B cell (primary cell): ENCODE measurements at regions not wholly inside any gene's neighbourhood (a gene's known extent, or its start where the extent isn't known, plus 50 kb on each side); places are given as distances from the start of the nearest gene placed in this dataset.

Source experiments
- ATAC-seq: fragments of 200-7000 bp; cut with Tn5 transposase; one replicate; pipeline ENCODE4 v1.10.0; 2021; ENCODE audit warnings: low read depth, mild to moderate bottlenecking, moderate number of reproducible peaks, moderate library complexity
- CTCF ChIA-PET: fragments of 350-600 bp; sonication (Branson Sonifier 250); formaldehyde crosslinking; loops from one replicate; lab custom pipeline; 2021; ENCODE audit warnings: antibody characterized with exemption, inconsistent platforms; lab: Charles Lee
- POLR2A ChIA-PET: fragments of 350-600 bp; sonication (Branson Sonifier 250); formaldehyde crosslinking; loops from one replicate; lab custom pipeline; 2021; ENCODE audit warnings: antibody characterized with exemption; lab: Charles Lee
- DNase-seq: peaks from one replicate; pipeline ENCODE4 v3.0.0; 2013
- H2AFZ ChIP-seq: 2 replicates; pipeline ENCODE4 v1.6.1; 2012; ENCODE audit warnings: mild to moderate bottlenecking, low read depth, low read length; ENCODE audit not compliant: insufficient read depth, poor library complexity, severe bottlenecking
- H3K27ac ChIP-seq, 2 donors: 1 replicate in 1 of 2; 2 replicates in 1 of 2; pipeline ENCODE4 v1.5.1; 2012 to 2013; ENCODE audit warnings: low read length in 2 of 2, mild to moderate bottlenecking in 2 of 2, moderate library complexity in 1 of 2
- H3K27me3 ChIP-seq, 4 experiments: fragments of 200-600 bp in 1 of 4; sonication (generic) in 1 of 4; replicated peaks in 1 of 4; 1 replicate in 2 of 4; 2 replicates in 2 of 4; pipeline versions ENCODE4 v1.6.1 to v1.7.0; 2013 to 2016; ENCODE audit warnings: low read length in 3 of 4, mild to moderate bottlenecking in 2 of 4, mixed read lengths in 1 of 4, moderate library complexity in 1 of 4; ENCODE audit not compliant: insufficient read depth in 4 of 4, control insufficient read depth in 3 of 4; ENCODE audit errors: control extremely low read depth in 1 of 4
- H3K36me3 ChIP-seq, 2 experiments: replicated peaks in 1 of 2; 1 replicate in 1 of 2; 2 replicates in 1 of 2; pipeline versions ENCODE4 v1.6.1 to v1.7.1; 2013; ENCODE audit warnings: low read length in 1 of 2; ENCODE audit not compliant: insufficient read depth in 2 of 2, control insufficient read depth in 1 of 2; ENCODE audit errors: control extremely low read depth in 1 of 2, extremely low read depth in 1 of 2
- H3K4me1 ChIP-seq, 2 donors: fragments of 200-600 bp in 1 of 2; sonication (generic) in 1 of 2; 1 replicate in 1 of 2; 2 replicates in 1 of 2; pipeline versions ENCODE4 v1.5.1 to v1.6.1; 2013 to 2017; ENCODE audit warnings: low read length in 2 of 2; ENCODE audit not compliant: control insufficient read depth in 2 of 2, insufficient read depth in 2 of 2
- H3K4me2 ChIP-seq: replicated peaks from 2 replicates; pipeline ENCODE3; 2012; ENCODE audit warnings: mild to moderate bottlenecking, low read depth, low read length; ENCODE audit not compliant: poor library complexity, severe bottlenecking
- H3K4me3 ChIP-seq, 5 experiments: fragments of 200-600 bp in 1 of 5; sonication (generic) in 1 of 5; 1 replicate in 3 of 5; 2 replicates in 2 of 5; pipeline versions ENCODE4 v1.5.1 to v1.7.0; 2011 to 2016; ENCODE audit warnings: low read length in 4 of 5, mild to moderate bottlenecking in 4 of 5, low read depth in 2 of 5, control low read depth in 1 of 5, moderate library complexity in 1 of 5; ENCODE audit not compliant: insufficient read depth in 1 of 5; ENCODE audit errors: control extremely low read depth in 1 of 5, extremely low read depth in 1 of 5
- H3K79me2 ChIP-seq: fragments of 200-600 bp; sonication (generic); one replicate; pipeline ENCODE4 v1.6.0; 2016; ENCODE audit warnings: low read length; ENCODE audit not compliant: control insufficient read depth, insufficient read depth
- H3K9ac ChIP-seq: fragments of 200-600 bp; sonication (generic); 2 replicates; pipeline ENCODE4 v1.6.1; 2017; ENCODE audit warnings: mild to moderate bottlenecking, low read length, moderate library complexity
- H3K9me3 ChIP-seq, 3 donors: one replicate each; pipeline versions ENCODE4 v1.6.1 to v1.7.1; 2013; ENCODE audit warnings: low read length in 2 of 3; ENCODE audit not compliant: control insufficient read depth in 2 of 3, insufficient read depth in 1 of 3; ENCODE audit errors: control extremely low read depth in 1 of 3
- H4K20me1 ChIP-seq: 2 replicates; pipeline ENCODE4 v1.6.0; 2012; ENCODE audit warnings: mild to moderate bottlenecking, low read length; ENCODE audit not compliant: insufficient read depth, control insufficient read depth, poor library complexity, severe bottlenecking
- H3K27ac Mint-ChIP-seq: one replicate; pipeline ENCODE4 v1.8.0; 2021; ENCODE audit warnings: mixed read lengths
- H3K27me3 Mint-ChIP-seq: one replicate; pipeline ENCODE4 v1.8.0; 2021; ENCODE audit warnings: mixed read lengths
- H3K4me1 Mint-ChIP-seq: one replicate; pipeline ENCODE4 v1.8.0; 2021; ENCODE audit warnings: mixed read lengths
- H3K4me3 Mint-ChIP-seq: one replicate; pipeline ENCODE4 v1.8.0; 2021; ENCODE audit warnings: mixed read lengths
- H3K9me3 Mint-ChIP-seq: one replicate; pipeline ENCODE4 v1.8.0; 2022; ENCODE audit warnings: mixed read lengths; ENCODE audit not compliant: insufficient read depth
- EZH2 ChIP-seq: IDR thresholded peaks from 2 replicates; pipeline ENCODE4 v1.6.1; 2012; ENCODE audit warnings: borderline replicate concordance, low read depth, mild to moderate bottlenecking, moderate library complexity, low read length; ENCODE audit not compliant: insufficient read depth, poor library complexity, severe bottlenecking
- WGBS: methylation state at CpG from one replicate; pipeline ENCODE4 v1.1.5; 2013; ENCODE audit warnings: missing lambda C conversion rate; ENCODE audit not compliant: insufficient coverage; 5-methylcytosine and 5-hydroxymethylcytosine counted together
- intact Hi-C: fragments of 100-400 bp; cut with micrococcal nuclease; formaldehyde crosslinking; loops from one replicate; pipeline ENCODE4 v1.10.0; 2022
- TF ChIP-seq, protein P1 (sequence below): fragments of 200-600 bp; IDR thresholded peaks from one replicate; pipeline ENCODE4 v1.8.0; 2022; ENCODE audit warnings: antibody characterized with exemption, mild to moderate bottlenecking

DNA sequence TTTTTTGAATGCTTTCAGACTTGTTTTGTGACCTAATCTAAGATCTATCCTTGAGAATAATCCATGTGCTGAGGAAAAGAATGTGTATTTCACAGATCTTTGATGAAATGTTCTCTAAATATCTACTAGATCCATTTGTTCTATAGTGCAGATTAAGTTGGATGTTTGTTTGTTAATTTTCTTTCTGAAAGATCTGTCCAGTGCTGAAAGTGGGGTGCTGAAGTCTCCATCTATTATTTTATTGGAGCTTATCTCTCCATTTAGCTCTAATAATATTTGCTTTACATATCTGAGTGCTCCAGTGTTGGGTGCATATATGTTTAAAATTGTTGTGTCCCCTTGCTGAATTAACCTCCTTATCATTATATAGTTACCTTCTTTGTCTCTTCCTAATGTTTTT, 303.6 kb downstream of the HTR1B start:
- Histone ChIP-seq H4K20me1 (no peaks in the 10 kb centered on the region), H3K27ac (no peak overlapping the region), H3K36me3 (no peaks in the 10 kb centered on the region), H3K4me3 (no peak overlapping the region), H3K9me3 (no peaks in the 10 kb centered on the region), H2AFZ (no peak overlapping the region), H3K9ac (no peak overlapping the region), H3K4me2 (no peak overlapping the region), H3K27me3 (no peaks in the 10 kb centered on the region), H3K4me1 (no peaks in the 10 kb centered on the region), H3K79me2 (no peaks in the 10 kb centered on the region)
- Mint-ChIP-seq H3K27me3 (no peaks in the 10 kb centered on the region), H3K9me3 (peaks cover 8% of the 10 kb centered on the region), H3K4me1 (no peaks in the 10 kb centered on the region), H3K4me3 (no peak overlapping the region), H3K27ac (no peak overlapping the region)
- CTCF ChIA-PET: no interaction called here
- intact Hi-C loops: no loop called here
- no peak for DNase-seq
- TF ChIP-seq EZH2: no peak
- TF ChIP-seq, protein P1, sequence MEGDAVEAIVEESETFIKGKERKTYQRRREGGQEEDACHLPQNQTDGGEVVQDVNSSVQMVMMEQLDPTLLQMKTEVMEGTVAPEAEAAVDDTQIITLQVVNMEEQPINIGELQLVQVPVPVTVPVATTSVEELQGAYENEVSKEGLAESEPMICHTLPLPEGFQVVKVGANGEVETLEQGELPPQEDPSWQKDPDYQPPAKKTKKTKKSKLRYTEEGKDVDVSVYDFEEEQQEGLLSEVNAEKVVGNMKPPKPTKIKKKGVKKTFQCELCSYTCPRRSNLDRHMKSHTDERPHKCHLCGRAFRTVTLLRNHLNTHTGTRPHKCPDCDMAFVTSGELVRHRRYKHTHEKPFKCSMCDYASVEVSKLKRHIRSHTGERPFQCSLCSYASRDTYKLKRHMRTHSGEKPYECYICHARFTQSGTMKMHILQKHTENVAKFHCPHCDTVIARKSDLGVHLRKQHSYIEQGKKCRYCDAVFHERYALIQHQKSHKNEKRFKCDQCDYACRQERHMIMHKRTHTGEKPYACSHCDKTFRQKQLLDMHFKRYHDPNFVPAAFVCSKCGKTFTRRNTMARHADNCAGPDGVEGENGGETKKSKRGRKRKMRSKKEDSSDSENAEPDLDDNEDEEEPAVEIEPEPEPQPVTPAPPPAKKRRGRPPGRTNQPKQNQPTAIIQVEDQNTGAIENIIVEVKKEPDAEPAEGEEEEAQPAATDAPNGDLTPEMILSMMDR: no peak
- ATAC-seq: no peak
- POLR2A ChIA-PET: no interaction called here

DNA sequence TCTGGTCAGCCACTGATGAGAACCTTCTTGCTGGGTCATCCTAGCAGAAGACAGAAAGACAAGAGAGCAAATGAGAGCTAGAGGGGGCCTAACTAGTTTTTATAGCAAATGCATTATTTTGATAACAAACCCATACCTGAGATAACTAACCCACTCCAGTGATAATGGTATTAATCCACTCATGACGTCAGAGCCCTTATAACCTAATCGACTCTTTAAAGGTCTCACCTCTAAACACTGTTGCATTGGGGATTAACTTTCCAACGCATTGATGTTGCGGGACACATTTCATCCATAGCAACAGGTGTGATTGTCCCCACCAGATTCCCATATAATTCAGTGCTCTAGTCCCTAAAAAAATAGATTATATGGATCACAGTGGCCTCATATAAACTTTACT, 312.1 kb downstream of the HTR1B start:
- Mint-ChIP-seq H3K27ac (no peak overlapping the region), H3K27me3 (no peaks in the 10 kb centered on the region), H3K4me1 (no peaks in the 10 kb centered on the region), H3K9me3 (peaks cover 11% of the 10 kb centered on the region), H3K4me3 (no peak overlapping the region)
- ATAC-seq (no peak), DNase-seq (no peak)
- ChIA-PET CTCF (interaction anchor here (0.6 kb wide), 1 partner anchor 385 kb away, joined by 3 read pairs; no protein-coding TSS in a partner anchor), POLR2A (no interaction called here)
- no peak overlapping the region for H3K27ac ChIP-seq
- no peak overlapping the region for H2AFZ ChIP-seq
- H3K9me3 ChIP-seq: no peaks in the 10 kb centered on the region
- H3K4me1 ChIP-seq: no peaks in the 10 kb centered on the region
- no peak overlapping the region for H3K4me3 ChIP-seq
- WGBS: 57% methylated on average over 3 of the region's 4 CpGs
- no peaks in the 10 kb centered on the region for H3K79me2 ChIP-seq
- intact Hi-C loops: no loop called here
- no peak overlapping the region for H3K9ac ChIP-seq
- no peak for TF ChIP-seq EZH2
- TF ChIP-seq, protein P1: no peak
- no peak overlapping the region for H3K4me2 ChIP-seq
- H3K36me3 ChIP-seq: no peaks in the 10 kb centered on the region
- no peaks in the 10 kb centered on the region for H3K27me3 ChIP-seq
- no peaks in the 10 kb centered on the region for H4K20me1 ChIP-seq
